ENCODE measurements at regions not wholly inside any gene's neighbourhood (a gene's known extent, or its start where the extent isn't known, plus 50 kb on each side); places are given as distances from the start of the nearest gene placed in this dataset.

- H3K36me3 Mint-ChIP-seq, result no peaks in the 10 kb centered on the region
- H3K4me1 Mint-ChIP-seq, result no peaks in the 10 kb centered on the region
- H3K4me3 Mint-ChIP-seq, result no peak overlapping the region
- no peak for DNase-seq (ENCODE audit: low spot score in 2 of 2, unreplicated experiment in 2 of 2)
- TF ChIP-seq CTCF (IDR thresholded peaks at IDR 0.05; ENCODE audit: unreplicated experiment), result no peak
- peaks cover 3% of the 10 kb centered on the region for H3K9me3 Mint-ChIP-seq
- H3K27me3 Mint-ChIP-seq (ENCODE audit: low read depth), result peaks cover 30% of the 10 kb centered on the region
- H3K27ac Mint-ChIP-seq, result no peak overlapping the region
Observed at GRCh38 chr5:8961956-8962355, 583.9 kb downstream of the SEMA5A start.

- no peak for DNase-seq (ENCODE audit: low spot score in 2 of 2, unreplicated experiment in 2 of 2)
- H3K27ac Mint-ChIP-seq, result no peak overlapping the region
- peaks cover 46% of the 10 kb centered on the region for H3K27me3 Mint-ChIP-seq (ENCODE audit: low read depth)
- H3K4me1 Mint-ChIP-seq, result no peaks in the 10 kb centered on the region
- TF ChIP-seq CTCF (IDR thresholded peaks at IDR 0.05; ENCODE audit: unreplicated experiment), result no peak
- no peaks in the 10 kb centered on the region for H3K9me3 Mint-ChIP-seq
- H3K4me3 Mint-ChIP-seq, result no peak overlapping the region
- H3K36me3 Mint-ChIP-seq, result no peaks in the 10 kb centered on the region
Observed at GRCh38 chr5:8981016-8981415, 564.9 kb downstream of the SEMA5A start.

- TF ChIP-seq CTCF (IDR thresholded peaks at IDR 0.05; ENCODE audit: unreplicated experiment), result no peak
- Mint-ChIP-seq H3K27ac (no peak overlapping the region), H3K27me3 (ENCODE audit: low read depth) (peaks cover 43% of the 10 kb centered on the region), H3K4me1 (no peaks in the 10 kb centered on the region), H3K9me3 (no peaks in the 10 kb centered on the region), H3K4me3 (no peak overlapping the region), H3K36me3 (no peaks in the 10 kb centered on the region)
- no peak for DNase-seq (ENCODE audit: low spot score in 2 of 2, unreplicated experiment in 2 of 2)
Observed at GRCh38 chr5:8981496-8981895, 564.4 kb downstream of the SEMA5A start.

- Mint-ChIP-seq H3K27me3 (ENCODE audit: low read depth) (peaks cover 30% of the 10 kb centered on the region), H3K4me1 (no peaks in the 10 kb centered on the region), H3K27ac (no peak overlapping the region), H3K4me3 (no peak overlapping the region), H3K36me3 (no peaks in the 10 kb centered on the region), H3K9me3 (peaks cover 4% of the 10 kb centered on the region)
- no peak for DNase-seq (ENCODE audit: low spot score in 2 of 2, unreplicated experiment in 2 of 2)
- no peak for TF ChIP-seq CTCF (IDR thresholded peaks at IDR 0.05; ENCODE audit: unreplicated experiment)
Observed at GRCh38 chr5:8984386-8984785, 561.5 kb downstream of the SEMA5A start.
